Mesendoderm (in vitro differentiated cells): ENCODE measurements at regions not wholly inside any gene's neighbourhood (a gene's known extent, or its start where the extent isn't known, plus 50 kb on each side); places are given as distances from the start of the nearest gene placed in this dataset.

Experiments used
- DNase-seq: peaks from one replicate; pipeline ENCODE4 v3.0.0; 2013
- H2AK5ac ChIP-seq: 2 replicates; pipeline ENCODE4 v1.6.1; 2013; ENCODE audit warnings: low read length, inconsistent platforms
- H2BK120ac ChIP-seq: 2 replicates; pipeline ENCODE4 v1.6.1; 2013; ENCODE audit warnings: low read depth, mild to moderate bottlenecking, low read length, moderate library complexity, mixed read lengths
- H2BK15ac ChIP-seq: replicated peaks from 2 replicates; pipeline ENCODE4 v1.6.1; 2013; ENCODE audit warnings: low read depth, mild to moderate bottlenecking, moderate library complexity
- H2BK5ac ChIP-seq: 2 replicates; pipeline ENCODE4 v1.6.1; 2013; ENCODE audit warnings: low read length, inconsistent platforms
- H3K18ac ChIP-seq: 2 replicates; pipeline ENCODE4 v1.6.1; 2013; ENCODE audit warnings: mild to moderate bottlenecking, low read length, mixed read lengths
- H3K23ac ChIP-seq: one replicate; pipeline ENCODE4 v1.6.1; 2013; ENCODE audit warnings: low read length
- H3K27ac ChIP-seq: 2 replicates; pipeline ENCODE4 v1.5.1; 2013; ENCODE audit warnings: low read depth, mild to moderate bottlenecking, inconsistent platforms, low read length, moderate library complexity
- H3K27me3 ChIP-seq: 2 replicates; pipeline ENCODE4 v1.6.1; 2013; ENCODE audit warnings: low read length, control low read depth, mild to moderate bottlenecking, inconsistent platforms; ENCODE audit not compliant: insufficient read depth, poor library complexity
- H3K36me3 ChIP-seq: 2 replicates; pipeline ENCODE4 v1.6.1; 2013; ENCODE audit warnings: low read length, inconsistent platforms; ENCODE audit not compliant: control insufficient read depth, insufficient read depth
- H3K4ac ChIP-seq: one replicate; pipeline ENCODE4 v1.6.1; 2013; ENCODE audit warnings: low read depth, mild to moderate bottlenecking, low read length, moderate library complexity
- H3K4me1 ChIP-seq: 2 replicates; pipeline ENCODE4 v1.6.1; 2013; ENCODE audit warnings: low read depth, low read length, inconsistent platforms; ENCODE audit not compliant: control insufficient read depth
- H3K4me2 ChIP-seq: 2 replicates; pipeline ENCODE4 v1.6.1; 2013; ENCODE audit warnings: low read length
- H3K4me3 ChIP-seq: 2 replicates; pipeline ENCODE4 v1.5.1; 2013; ENCODE audit warnings: mild to moderate bottlenecking, low read length
- H3K56ac ChIP-seq: one replicate; pipeline ENCODE4 v1.6.1; 2013; ENCODE audit warnings: low read length
- H3K79me1 ChIP-seq: 2 replicates; pipeline ENCODE4 v1.6.1; 2013; ENCODE audit warnings: low read length, inconsistent platforms
- H3K79me2 ChIP-seq: 2 replicates; pipeline ENCODE4 v1.6.1; 2013; ENCODE audit warnings: mild to moderate bottlenecking, low read length; ENCODE audit not compliant: control insufficient read depth, insufficient read depth
- H3K9ac ChIP-seq: 2 replicates; pipeline ENCODE4 v1.6.1; 2013; ENCODE audit warnings: low read length, inconsistent platforms
- H4K5ac ChIP-seq: one replicate; pipeline ENCODE4 v1.6.1; 2013; ENCODE audit warnings: low read length
- H4K8ac ChIP-seq: one replicate; pipeline ENCODE4 v1.6.1; 2013; ENCODE audit warnings: low read depth, mild to moderate bottlenecking, control low read depth, low read length, moderate library complexity
- WGBS: extraction: QIAGEN DNeasy Blood & Tissue Kit; methylation state at CpG from one replicate; pipeline ENCODE4 v1.1.7; 2013; ENCODE audit warnings: low lambda C conversion rate, missing lambda C conversion rate; ENCODE audit not compliant: insufficient coverage; ENCODE audit errors: extremely low coverage; 5-methylcytosine and 5-hydroxymethylcytosine counted together

DNA sequence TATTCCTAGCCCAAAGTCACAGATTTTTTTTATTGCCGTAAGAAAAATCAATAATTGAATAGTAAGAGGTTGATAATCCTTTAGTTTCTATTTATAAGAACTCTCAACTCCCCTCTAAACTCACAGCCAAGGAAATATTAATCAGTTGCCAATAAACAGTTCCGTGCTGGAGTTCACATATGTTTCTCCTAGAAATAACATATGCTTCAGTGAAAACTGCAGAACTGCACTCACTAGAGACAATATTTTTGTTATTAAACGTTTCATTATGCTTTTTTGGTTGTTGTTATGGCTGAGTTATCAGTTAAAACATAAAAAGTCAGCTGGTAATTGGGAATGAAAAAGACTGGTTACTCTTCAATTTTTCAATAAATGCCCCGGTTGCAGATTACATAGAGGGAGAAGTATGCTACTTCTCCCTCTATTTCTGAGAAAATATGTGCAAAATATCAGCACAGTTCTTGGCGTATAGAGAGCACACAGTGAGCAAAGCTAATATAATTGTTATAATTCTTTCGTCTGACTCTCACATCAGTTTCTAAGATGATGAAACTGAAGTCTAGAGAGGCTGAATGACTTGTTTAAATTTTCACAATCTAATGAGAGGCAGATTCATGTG, 781.2 kb upstream of the GRM7 start:
- no peak overlapping the region for H3K9ac ChIP-seq
- no CpG with 5 or more reads among the region's 6 CpGs for WGBS

DNA sequence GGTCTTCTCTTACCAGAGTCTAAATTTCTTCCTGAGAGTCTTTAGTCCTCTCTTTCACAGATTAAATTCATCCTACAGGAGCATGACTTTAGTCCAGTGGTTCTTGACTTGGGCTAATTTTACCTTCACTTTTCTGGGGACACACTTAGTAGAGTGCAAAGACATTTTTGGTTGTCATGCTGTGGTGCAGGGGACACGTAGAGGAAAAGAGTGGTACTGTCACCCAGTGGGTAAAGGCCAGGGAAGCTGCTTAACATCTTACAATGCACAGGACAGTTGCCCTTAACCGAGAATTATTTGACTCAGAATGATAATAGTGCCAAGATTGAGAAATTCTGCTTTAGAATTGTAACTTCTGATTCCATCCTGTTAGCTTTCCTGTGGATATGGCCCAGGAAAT, 772.5 kb upstream of the GRM7 start:
- peak; percentile 3 for DNase-seq
- no peak overlapping the region for H3K4me3 ChIP-seq
- H3K27ac ChIP-seq = no peak overlapping the region
- no peak overlapping the region for H3K9ac ChIP-seq
- no peak overlapping the region for H3K4me2 ChIP-seq
- H3K27me3 ChIP-seq = no peaks in the 10 kb centered on the region
- no peak overlapping the region for H3K18ac ChIP-seq
- H3K79me1 ChIP-seq = no peaks in the 10 kb centered on the region
- no peaks in the 10 kb centered on the region for H3K79me2 ChIP-seq
- H2BK120ac ChIP-seq = no peak overlapping the region
- no peak overlapping the region for H2AK5ac ChIP-seq
- no peaks in the 10 kb centered on the region for H3K4me1 ChIP-seq
- WGBS = no CpG with 5 or more reads among the region's 2 CpGs
- no peak overlapping the region for H2BK5ac ChIP-seq
- H3K36me3 ChIP-seq = no peaks in the 10 kb centered on the region
- no peak overlapping the region for H3K23ac ChIP-seq
- H4K5ac ChIP-seq = no peak overlapping the region
- no peak overlapping the region for H2BK15ac ChIP-seq
- H4K8ac ChIP-seq = no peak overlapping the region
- no peak overlapping the region for H3K4ac ChIP-seq
- no peak overlapping the region for H3K56ac ChIP-seq

More for the DNA sequence above, 781.2 kb upstream of the GRM7 start:
- no peaks in the 10 kb centered on the region for H3K79me2 ChIP-seq
- H4K8ac ChIP-seq = no peak overlapping the region
- H2BK5ac ChIP-seq = no peak overlapping the region
- no peak overlapping the region for H3K23ac ChIP-seq
- H3K36me3 ChIP-seq = no peaks in the 10 kb centered on the region
- no peak for DNase-seq
- no peak overlapping the region for H3K18ac ChIP-seq
- no peaks in the 10 kb centered on the region for H3K27me3 ChIP-seq
- H3K56ac ChIP-seq = no peak overlapping the region
- H3K79me1 ChIP-seq = no peaks in the 10 kb centered on the region
- H3K27ac ChIP-seq = no peak overlapping the region
- no peaks in the 10 kb centered on the region for H3K4me1 ChIP-seq
- H4K5ac ChIP-seq = no peak overlapping the region
- H3K4me3 ChIP-seq = no peak overlapping the region
- H2AK5ac ChIP-seq = no peak overlapping the region
- no peak overlapping the region for H3K4ac ChIP-seq
- no peak overlapping the region for H3K4me2 ChIP-seq
- no peak overlapping the region for H2BK120ac ChIP-seq
- H2BK15ac ChIP-seq = no peak overlapping the region

DNA sequence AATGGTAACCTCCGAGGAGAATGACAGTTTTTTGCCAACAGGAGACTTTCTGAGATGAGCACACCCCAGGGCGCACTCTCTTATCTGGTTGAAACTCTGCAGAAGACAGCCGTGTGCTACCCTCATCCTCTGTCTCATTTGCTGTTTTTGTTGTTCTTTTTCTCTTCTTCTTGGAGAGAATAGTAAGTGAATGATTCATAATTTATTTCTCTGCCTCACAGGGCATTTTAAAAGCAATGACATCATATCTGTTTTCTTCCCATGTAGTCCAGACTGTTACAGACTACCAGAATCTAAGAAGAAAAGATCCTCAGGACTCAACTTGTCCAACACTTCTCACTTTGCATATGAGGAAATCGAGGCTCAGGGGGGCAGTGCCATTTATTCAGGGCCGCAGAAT, 771.1 kb upstream of the GRM7 start:
- H4K5ac ChIP-seq = no peak overlapping the region
- no CpG with 5 or more reads among the region's 5 CpGs for WGBS
- no peak overlapping the region for H3K56ac ChIP-seq
- no peaks in the 10 kb centered on the region for H3K27me3 ChIP-seq
- no peak overlapping the region for H3K4me2 ChIP-seq
- H3K4me1 ChIP-seq = no peaks in the 10 kb centered on the region
- H3K18ac ChIP-seq = no peak overlapping the region
- no peak overlapping the region for H2AK5ac ChIP-seq
- H2BK5ac ChIP-seq = no peak overlapping the region
- no peaks in the 10 kb centered on the region for H3K79me2 ChIP-seq
- no peak overlapping the region for H2BK15ac ChIP-seq
- DNase-seq = no peak
- no peaks in the 10 kb centered on the region for H3K36me3 ChIP-seq
- H3K4me3 ChIP-seq = no peak overlapping the region
- no peak overlapping the region for H3K4ac ChIP-seq
- no peak overlapping the region for H3K9ac ChIP-seq
- H3K27ac ChIP-seq = no peak overlapping the region
- no peak overlapping the region for H3K23ac ChIP-seq
- no peak overlapping the region for H2BK120ac ChIP-seq
- no peak overlapping the region for H4K8ac ChIP-seq
- H3K79me1 ChIP-seq = no peaks in the 10 kb centered on the region

DNA sequence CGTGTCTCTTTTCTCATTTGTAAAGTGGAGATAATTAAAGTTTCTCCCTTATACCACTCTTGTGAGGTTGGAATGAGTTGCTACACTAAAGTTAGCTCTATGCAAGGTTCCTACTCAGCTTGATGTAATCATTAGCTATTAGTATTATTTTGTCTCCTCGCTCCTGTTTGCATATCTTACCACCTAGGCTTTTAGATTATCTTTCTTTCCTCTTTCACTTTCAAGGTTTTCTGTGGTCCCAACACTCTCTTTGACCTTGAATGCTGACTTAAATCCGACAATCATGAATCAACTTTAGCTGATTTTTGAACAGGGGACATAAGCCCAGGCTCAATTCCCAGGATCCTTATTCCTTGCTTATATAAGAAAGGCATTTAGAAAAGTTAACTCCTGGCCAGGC, 769.7 kb upstream of the GRM7 start:
- no peak overlapping the region for H3K27ac ChIP-seq
- H3K4me1 ChIP-seq = no peaks in the 10 kb centered on the region
- no peak overlapping the region for H3K23ac ChIP-seq
- H2AK5ac ChIP-seq = no peak overlapping the region
- no peak for DNase-seq
- H3K27me3 ChIP-seq = no peaks in the 10 kb centered on the region
- no peaks in the 10 kb centered on the region for H3K36me3 ChIP-seq
- H4K8ac ChIP-seq = no peak overlapping the region
- H3K79me1 ChIP-seq = no peaks in the 10 kb centered on the region
- no CpG with 5 or more reads among the region's 3 CpGs for WGBS
- H2BK120ac ChIP-seq = no peak overlapping the region
- H2BK15ac ChIP-seq = no peak overlapping the region
- H3K4me2 ChIP-seq = no peak overlapping the region
- H3K9ac ChIP-seq = no peak overlapping the region
- H3K18ac ChIP-seq = no peak overlapping the region
- no peak overlapping the region for H3K4me3 ChIP-seq
- H4K5ac ChIP-seq = no peak overlapping the region
- H3K4ac ChIP-seq = no peak overlapping the region
- no peak overlapping the region for H3K56ac ChIP-seq
- no peak overlapping the region for H2BK5ac ChIP-seq
- no peaks in the 10 kb centered on the region for H3K79me2 ChIP-seq

DNA sequence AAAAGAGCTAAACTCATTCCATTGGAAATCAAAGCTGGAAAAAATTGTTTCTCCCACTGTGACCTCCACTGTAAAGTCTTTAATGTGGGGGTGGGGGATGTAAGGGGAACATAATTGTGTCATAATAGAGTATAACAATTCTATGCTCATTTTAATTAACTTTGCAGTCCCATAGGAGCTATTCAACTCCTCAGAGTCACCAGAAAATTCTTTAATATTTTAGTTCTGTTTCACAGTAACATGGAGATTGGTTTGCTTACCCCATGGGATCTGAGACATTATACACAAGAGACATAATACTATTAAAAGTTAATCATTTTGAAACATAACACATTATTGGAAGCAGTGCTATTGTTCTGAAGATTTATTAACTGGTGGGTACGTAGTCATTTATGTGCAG, 765.9 kb upstream of the GRM7 start:
- Histone ChIP-seq H4K5ac (no peak overlapping the region), H3K4me3 (no peak overlapping the region)

DNA sequence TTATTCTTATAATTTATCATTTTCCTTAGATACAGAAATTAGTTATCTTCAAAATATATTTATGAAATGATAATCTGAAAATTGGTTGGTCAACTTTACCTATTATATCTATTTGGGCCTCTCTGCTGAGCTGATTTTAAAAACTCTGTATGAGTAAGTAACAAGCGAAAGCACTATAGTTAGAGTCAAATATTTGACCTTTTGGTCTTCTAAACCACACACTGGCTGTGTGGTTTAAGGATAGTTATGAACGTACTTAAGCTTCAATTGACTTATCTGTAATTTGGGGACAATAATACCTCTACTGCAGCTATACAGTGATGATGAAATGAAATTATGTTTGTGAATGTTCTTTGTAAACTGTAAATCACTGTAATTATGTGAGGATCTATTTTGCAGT, 763.9 kb upstream of the GRM7 start:
- H3K4me2 ChIP-seq = no peak overlapping the region
- no peaks in the 10 kb centered on the region for H3K79me1 ChIP-seq
- no peaks in the 10 kb centered on the region for H3K36me3 ChIP-seq
- H3K4me1 ChIP-seq = no peaks in the 10 kb centered on the region
- H2AK5ac ChIP-seq = no peak overlapping the region
- no peak overlapping the region for H3K18ac ChIP-seq
- H3K27me3 ChIP-seq = no peaks in the 10 kb centered on the region
- H2BK5ac ChIP-seq = no peak overlapping the region
- no CpG with 5 or more reads among the region's 2 CpGs for WGBS
- H3K23ac ChIP-seq = no peak overlapping the region
- H2BK15ac ChIP-seq = no peak overlapping the region
- no peak overlapping the region for H3K4me3 ChIP-seq
- DNase-seq = no peak
- H3K79me2 ChIP-seq = no peaks in the 10 kb centered on the region
- no peak overlapping the region for H4K5ac ChIP-seq
- H3K4ac ChIP-seq = no peak overlapping the region
- no peak overlapping the region for H2BK120ac ChIP-seq
- H3K27ac ChIP-seq = no peak overlapping the region
- H3K56ac ChIP-seq = no peak overlapping the region
- no peak overlapping the region for H3K9ac ChIP-seq
- H4K8ac ChIP-seq = no peak overlapping the region

More for the DNA sequence above, 765.9 kb upstream of the GRM7 start:
- Histone ChIP-seq H3K56ac (no peak overlapping the region), H3K4me2 (no peak overlapping the region), H3K36me3 (no peaks in the 10 kb centered on the region), H2AK5ac (no peak overlapping the region), H2BK120ac (no peak overlapping the region), H3K4me1 (no peaks in the 10 kb centered on the region), H3K18ac (no peak overlapping the region), H3K23ac (no peak overlapping the region), H3K79me1 (no peaks in the 10 kb centered on the region), H2BK5ac (no peak overlapping the region), H3K27ac (no peak overlapping the region), H2BK15ac (no peak overlapping the region), H3K9ac (no peak overlapping the region), H3K79me2 (no peaks in the 10 kb centered on the region), H4K8ac (no peak overlapping the region), H3K4ac (no peak overlapping the region), H3K27me3 (no peaks in the 10 kb centered on the region)
- no CpG with 5 or more reads among the region's 1 CpG for WGBS
- DNase-seq = no peak
